Fibroblast of the aortic adventitia (primary cell): ENCODE measurements at regions not wholly inside any gene's neighbourhood (a gene's known extent, or its start where the extent isn't known, plus 50 kb on each side); places are given as distances from the start of the nearest gene placed in this dataset.

Source experiments
- DNase-seq: peaks from one replicate; pipeline ENCODE4 v3.0.0-alpha.2; 2010; ENCODE audit warnings: low read depth
- H3K4me3 ChIP-seq: 2 replicates; pipeline ENCODE4 v1.5.1; 2011; ENCODE audit warnings: low read depth, mild to moderate bottlenecking, control low read depth, low read length, moderate library complexity
- CTCF ChIP-seq: IDR thresholded peaks from 2 replicates; pipeline ENCODE4 v1.5.1; 2011; ENCODE audit warnings: mild to moderate bottlenecking, low read length, control low read depth, inconsistent platforms; ENCODE audit not compliant: insufficient read depth

GRCh38 chr14:101197595-101198397, 294.3 kb upstream of the RTL1 start:
- DNase-seq, result no peak
- no peak for TF ChIP-seq CTCF
- no peak overlapping the region for H3K4me3 ChIP-seq

- no peak overlapping the region for H3K4me3 ChIP-seq
- TF ChIP-seq CTCF, result no peak
- DNase-seq, result no peak
These were observed 295.0 kb upstream of the RTL1 start for GRCh38 chr14:101198398-101199027.

- DNase-seq, result no peak
- H3K4me3 ChIP-seq, result no peak overlapping the region
- no peak for TF ChIP-seq CTCF
These were observed 295.7 kb upstream of the RTL1 start for GRCh38 chr14:101199028-101199770.

GRCh38 chr14:101200008-101200649, 296.6 kb upstream of the RTL1 start:
- H3K4me3 ChIP-seq, result no peak overlapping the region
- TF ChIP-seq CTCF, result no peak
- DNase-seq, result no peak

GRCh38 chr14:101200650-101201516, 297.4 kb upstream of the RTL1 start:
- no peak for TF ChIP-seq CTCF
- DNase-seq, result no peak
- H3K4me3 ChIP-seq, result no peak overlapping the region

- DNase-seq, result no peak
- H3K4me3 ChIP-seq, result no peak overlapping the region
- no peak for TF ChIP-seq CTCF
These were observed 298.1 kb upstream of the RTL1 start for GRCh38 chr14:101201535-101202151.
